Body of pancreas (tissue), 4 donors: ENCODE measurements at regions not wholly inside any gene's neighbourhood (a gene's known extent, or its start where the extent isn't known, plus 50 kb on each side); places are given as distances from the start of the nearest gene placed in this dataset.

Source experiments
- CTCF ChIP-seq, 7 experiments: fragments of 450-650 bp in 4 of 7; fragments of 200-600 bp in 3 of 7; sonication (generic) in 3 of 7; IDR thresholded peaks; one replicate each; pipeline ENCODE4 v1.5.1; 2016 to 2019; ENCODE audit warnings: antibody characterized with exemption in 7 of 7
- POLR2A ChIP-seq, 3 donors: fragments of 450-650 bp; IDR thresholded peaks; one replicate each; pipeline ENCODE4 v1.6.1; 2016; ENCODE audit warnings: antibody characterized with exemption in 3 of 3, mild to moderate bottlenecking in 2 of 3

- TF ChIP-seq CTCF (IDR thresholded peaks at IDR 0.05) (no peak), POLR2A (IDR thresholded peaks at IDR 0.05) (no peak)
Observed at GRCh38 chr11:43626798-43627197, 53.7 kb upstream of the HSD17B12 start.
